ENCODE measurements at regions not wholly inside any gene's neighbourhood (a gene's known extent, or its start where the extent isn't known, plus 50 kb on each side); places are given as distances from the start of the nearest gene placed in this dataset.

- H4K20me1 ChIP-seq (ENCODE audit: insufficient read depth, low read length, poor library complexity, severe bottlenecking) = no peaks in the 10 kb centered on the region
- no peak for TF ChIP-seq EZH2phosphoT487 (IDR thresholded peaks at IDR 0.05; ENCODE audit: borderline replicate concordance)
- TF ChIP-seq, protein P1, sequence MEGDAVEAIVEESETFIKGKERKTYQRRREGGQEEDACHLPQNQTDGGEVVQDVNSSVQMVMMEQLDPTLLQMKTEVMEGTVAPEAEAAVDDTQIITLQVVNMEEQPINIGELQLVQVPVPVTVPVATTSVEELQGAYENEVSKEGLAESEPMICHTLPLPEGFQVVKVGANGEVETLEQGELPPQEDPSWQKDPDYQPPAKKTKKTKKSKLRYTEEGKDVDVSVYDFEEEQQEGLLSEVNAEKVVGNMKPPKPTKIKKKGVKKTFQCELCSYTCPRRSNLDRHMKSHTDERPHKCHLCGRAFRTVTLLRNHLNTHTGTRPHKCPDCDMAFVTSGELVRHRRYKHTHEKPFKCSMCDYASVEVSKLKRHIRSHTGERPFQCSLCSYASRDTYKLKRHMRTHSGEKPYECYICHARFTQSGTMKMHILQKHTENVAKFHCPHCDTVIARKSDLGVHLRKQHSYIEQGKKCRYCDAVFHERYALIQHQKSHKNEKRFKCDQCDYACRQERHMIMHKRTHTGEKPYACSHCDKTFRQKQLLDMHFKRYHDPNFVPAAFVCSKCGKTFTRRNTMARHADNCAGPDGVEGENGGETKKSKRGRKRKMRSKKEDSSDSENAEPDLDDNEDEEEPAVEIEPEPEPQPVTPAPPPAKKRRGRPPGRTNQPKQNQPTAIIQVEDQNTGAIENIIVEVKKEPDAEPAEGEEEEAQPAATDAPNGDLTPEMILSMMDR (conservative IDR thresholded peaks at IDR 0.05; ENCODE audit: low read length) = no peak
- no peak overlapping the region for H3K4me2 ChIP-seq (ENCODE audit: low read depth, low read length, poor library complexity, severe bottlenecking)
- H3F3A ChIP-seq (ENCODE audit: low read depth) = no peaks in the 10 kb centered on the region
- no peak overlapping the region for H2AFZ ChIP-seq (ENCODE audit: low read length)
- H3K79me2 ChIP-seq (ENCODE audit: insufficient read depth, low read length) = no peaks in the 10 kb centered on the region
- H3K9me3 ChIP-seq (ENCODE audit: insufficient read depth, low read depth, low read length) = peaks cover 6% of the 10 kb centered on the region; the same call in 1 of the 2 replicates
- H3K36me3 ChIP-seq (ENCODE audit: insufficient read depth, low read length) = no peaks in the 10 kb centered on the region
- H3K4me1 ChIP-seq (ENCODE audit: insufficient read depth, low read length, poor library complexity, severe bottlenecking) = peaks cover 9% of the 10 kb centered on the region
- H3K9me2 ChIP-seq (replicated peaks; ENCODE audit: low read depth, low read length) = no peaks in the 10 kb centered on the region
- H3K4me3 ChIP-seq (ENCODE audit: low read length, poor library complexity, severe bottlenecking) = no peak overlapping the region
- H3K9ac ChIP-seq (ENCODE audit: low read depth, low read length, poor library complexity, severe bottlenecking) = no peak overlapping the region
- H3K27me3 ChIP-seq (ENCODE audit: insufficient read depth, low read length, poor library complexity, severe bottlenecking) = no peaks in the 10 kb centered on the region
These were observed 152.7 kb downstream of the S1PR1 start for GRCh38 chr1:101389547-101389929.

GRCh38 chr1:101392552-101392951 is 155.7 kb downstream of the S1PR1 start:
- no peaks in the 10 kb centered on the region for H3K9me3 ChIP-seq (ENCODE audit: insufficient read depth, low read depth, low read length)
- no peak overlapping the region for H3K4me3 ChIP-seq (ENCODE audit: low read length, poor library complexity, severe bottlenecking)
- H3K4me1 ChIP-seq (ENCODE audit: insufficient read depth, low read length, poor library complexity, severe bottlenecking) = peaks cover 9% of the 10 kb centered on the region
- H3F3A ChIP-seq (ENCODE audit: low read depth) = no peaks in the 10 kb centered on the region
- H3K4me2 ChIP-seq (ENCODE audit: low read depth, low read length, poor library complexity, severe bottlenecking) = no peak overlapping the region
- H3K9ac ChIP-seq (ENCODE audit: low read depth, low read length, poor library complexity, severe bottlenecking) = no peak overlapping the region
- H2AFZ ChIP-seq (ENCODE audit: low read length) = no peak overlapping the region
- H3K9me2 ChIP-seq (replicated peaks; ENCODE audit: low read depth, low read length) = no peaks in the 10 kb centered on the region
- no peaks in the 10 kb centered on the region for H3K36me3 ChIP-seq (ENCODE audit: insufficient read depth, low read length)
- H3K27me3 ChIP-seq (ENCODE audit: insufficient read depth, low read length, poor library complexity, severe bottlenecking) = no peaks in the 10 kb centered on the region
- H3K79me2 ChIP-seq (ENCODE audit: insufficient read depth, low read length) = no peaks in the 10 kb centered on the region
- H4K20me1 ChIP-seq (ENCODE audit: insufficient read depth, low read length, poor library complexity, severe bottlenecking) = no peaks in the 10 kb centered on the region
- TF ChIP-seq, protein P1 (conservative IDR thresholded peaks at IDR 0.05; ENCODE audit: low read length) = no peak
- no peak for TF ChIP-seq EZH2phosphoT487 (IDR thresholded peaks at IDR 0.05; ENCODE audit: borderline replicate concordance)

- Histone ChIP-seq H3K4me3 (ENCODE audit: low read length, poor library complexity, severe bottlenecking) (no peak overlapping the region), H3K79me2 (ENCODE audit: insufficient read depth, low read length) (no peaks in the 10 kb centered on the region), H3K9ac (ENCODE audit: low read depth, low read length, poor library complexity, severe bottlenecking) (no peak overlapping the region), H3K27me3 (ENCODE audit: insufficient read depth, low read length, poor library complexity, severe bottlenecking) (no peaks in the 10 kb centered on the region), H3K9me3 (ENCODE audit: insufficient read depth, low read depth, low read length) (no peaks in the 10 kb centered on the region), H3K36me3 (ENCODE audit: insufficient read depth, low read length) (no peaks in the 10 kb centered on the region), H2AFZ (ENCODE audit: low read length) (no peak overlapping the region), H3F3A (ENCODE audit: low read depth) (no peaks in the 10 kb centered on the region), H3K9me2 (replicated peaks; ENCODE audit: low read depth, low read length) (no peaks in the 10 kb centered on the region), H3K4me2 (ENCODE audit: low read depth, low read length, poor library complexity, severe bottlenecking) (no peak overlapping the region), H4K20me1 (ENCODE audit: insufficient read depth, low read length, poor library complexity, severe bottlenecking) (no peaks in the 10 kb centered on the region), H3K4me1 (ENCODE audit: insufficient read depth, low read length, poor library complexity, severe bottlenecking) (peaks cover under 1% of the 10 kb centered on the region)
- TF ChIP-seq, protein P1 (conservative IDR thresholded peaks at IDR 0.05; ENCODE audit: low read length) = no peak
- no peak for TF ChIP-seq EZH2phosphoT487 (IDR thresholded peaks at IDR 0.05; ENCODE audit: borderline replicate concordance)
These were observed 157.2 kb downstream of the S1PR1 start for GRCh38 chr1:101394041-101394440.

All from Loucy (cell line).